PC-3 (cell line): ENCODE measurements at regions not wholly inside any gene's neighbourhood (a gene's known extent, or its start where the extent isn't known, plus 50 kb on each side); places are given as distances from the start of the nearest gene placed in this dataset.

Source experiments
- ATAC-seq: fragments of 200-7000 bp; cut with Tn5 transposase; 2 replicates; pipeline ENCODE4 v1.9.1; 2020; ENCODE audit warnings: mild to moderate bottlenecking, moderate library complexity
- BruUV-seq: library from RNA; stranded (reverse); fragments of 400-500 nt; replicated peaks from 2 replicates; lab custom pipeline; 2021; lab: Mats Ljungman, UMichigan
- CTCF ChIA-PET: fragments of 300-600 bp; sonication (Branson Sonifier 250); formaldehyde crosslinking; loops from one replicate; lab custom pipeline; 2022; ENCODE audit warnings: antibody characterized with exemption; lab: Charles Lee
- POLR2A ChIA-PET: fragments of 300-600 bp; sonication (Branson Sonifier 250); formaldehyde crosslinking; loops from one replicate; lab custom pipeline; 2022; ENCODE audit warnings: antibody characterized with exemption; ENCODE audit not compliant: unreplicated experiment; lab: Charles Lee
- DNase-seq: peaks from one replicate; pipeline ENCODE4 v3.0.0-alpha.2; 2015
- H2AFZ ChIP-seq: fragments of 300-600 bp; sonication (generic); 2 replicates; pipeline ENCODE4 v1.6.0; 2016; ENCODE audit warnings: antibody characterized with exemption, low read length
- H3F3A ChIP-seq: fragments of 300-600 bp; sonication (generic); one replicate; pipeline ENCODE4 v1.6.0; 2017; ENCODE audit warnings: antibody characterized with exemption, low read length, control low read depth, mild to moderate bottlenecking; ENCODE audit not compliant: unreplicated experiment
- H3K27ac ChIP-seq: fragments of 300-600 bp; sonication (generic); 2 replicates; pipeline ENCODE4 v1.5.1; 2016; ENCODE audit warnings: mild to moderate bottlenecking, low read length
- H3K27me3 ChIP-seq: fragments of 300-600 bp; sonication (generic); 2 replicates; pipeline ENCODE4 v1.6.1; 2016; ENCODE audit warnings: low read length, mixed read lengths
- H3K36me3 ChIP-seq: fragments of 300-600 bp; sonication (generic); 2 replicates; pipeline ENCODE4 v1.6.1; 2016; ENCODE audit warnings: low read depth, mixed run types, low read length, mixed read lengths
- H3K4me1 ChIP-seq: fragments of 300-600 bp; sonication (generic); 2 replicates; pipeline ENCODE4 v1.5.1; 2016; ENCODE audit warnings: low read length; ENCODE audit not compliant: insufficient read depth
- H3K4me2 ChIP-seq: fragments of 300-600 bp; sonication (generic); 2 replicates; pipeline ENCODE4 v1.6.0; 2016; ENCODE audit warnings: low read length
- H3K4me3 ChIP-seq: fragments of 300-600 bp; sonication (generic); 2 replicates; pipeline ENCODE4 v1.5.1; 2016; ENCODE audit warnings: mild to moderate bottlenecking, low read length, mixed read lengths
- H3K79me2 ChIP-seq: fragments of 300-600 bp; sonication (generic); 2 replicates; pipeline ENCODE4 v1.6.1; 2017; ENCODE audit warnings: low read length, mixed read lengths
- H3K9ac ChIP-seq: fragments of 300-600 bp; sonication (generic); 2 replicates; pipeline ENCODE4 v1.6.0; 2016; ENCODE audit warnings: mild to moderate bottlenecking, low read length
- H3K9me2 ChIP-seq: fragments of 300-600 bp; sonication (generic); replicated peaks from 2 replicates; pipeline ENCODE4 v1.6.1; 2016; ENCODE audit warnings: mixed run types, low read length, mixed read lengths
- H3K9me3 ChIP-seq: fragments of 300-600 bp; sonication (generic); 2 replicates; pipeline ENCODE4 v1.6.1; 2016; ENCODE audit warnings: low read length, mixed read lengths
- H4K20me1 ChIP-seq: fragments of 300-600 bp; sonication (generic); 2 replicates; pipeline ENCODE4 v1.6.1; 2016; ENCODE audit warnings: low read length, mixed read lengths
- CTCF ChIP-seq: fragments of 300-600 bp; sonication (generic); conservative IDR thresholded peaks from 2 replicates; pipeline ENCODE4 v1.5.1; 2017; ENCODE audit warnings: antibody characterized with exemption, low read depth, mild to moderate bottlenecking, low read length
- EZH2 ChIP-seq: fragments of 300-600 bp; sonication (generic); IDR thresholded peaks from one replicate; pipeline ENCODE4 v1.6.1; 2017; ENCODE audit warnings: antibody characterized with exemption, mild to moderate bottlenecking, low read length; ENCODE audit not compliant: unreplicated experiment
- EZH2phosphoT487 ChIP-seq: fragments of 300-600 bp; sonication (generic); IDR thresholded peaks from 2 replicates; pipeline ENCODE4 v1.6.1; 2018; ENCODE audit warnings: mild to moderate bottlenecking, antibody characterized with exemption, low read length, borderline replicate concordance
- intact Hi-C: fragments of 100-400 bp; cut with micrococcal nuclease; formaldehyde crosslinking; loops from 2 replicates; pipeline ENCODE4 v1.9.0; 2023

- Histone ChIP-seq H3K27ac (no peak overlapping the region), H4K20me1 (no peaks in the 10 kb centered on the region), H3K9me3 (no peaks in the 10 kb centered on the region), H3K4me3 (no peak overlapping the region), H2AFZ (no peak overlapping the region), H3K9ac (no peak overlapping the region), H3K9me2 (no peaks in the 10 kb centered on the region), H3K27me3 (peaks cover 8% of the 10 kb centered on the region; the same call in 1 of the 2 replicates), H3K36me3 (no peaks in the 10 kb centered on the region), H3F3A (no peaks in the 10 kb centered on the region), H3K4me2 (no peak overlapping the region), H3K4me1 (no peaks in the 10 kb centered on the region), H3K79me2 (no peaks in the 10 kb centered on the region)
- BruUV-seq, result no TSS peak
- TF ChIP-seq CTCF, result no peak
- no peak for TF ChIP-seq EZH2phosphoT487
- TF ChIP-seq EZH2, result no peak
- POLR2A ChIA-PET, result no interaction called here
- CTCF ChIA-PET, result no interaction called here
- intact Hi-C loops, result no loop called here
- DNase-seq (no peak), ATAC-seq (no peak)
Observed at GRCh38 chr1:70847013-70847412, 200.6 kb downstream of the PTGER3 start.

- Histone ChIP-seq H3F3A (no peaks in the 10 kb centered on the region), H3K4me1 (no peaks in the 10 kb centered on the region), H3K4me3 (no peak overlapping the region), H3K27me3 (peaks cover 33% of the 10 kb centered on the region; the same call in 1 of the 2 replicates), H3K36me3 (no peaks in the 10 kb centered on the region), H3K27ac (no peak overlapping the region), H3K9me2 (no peaks in the 10 kb centered on the region), H3K9ac (no peak overlapping the region), H3K79me2 (no peaks in the 10 kb centered on the region), H3K4me2 (no peak overlapping the region), H2AFZ (no peak overlapping the region), H3K9me3 (no peaks in the 10 kb centered on the region), H4K20me1 (no peaks in the 10 kb centered on the region)
- CTCF ChIA-PET, result no interaction called here
- no peak for DNase-seq
- BruUV-seq, result no TSS peak
- POLR2A ChIA-PET, result no interaction called here
- ATAC-seq, result no peak
- no peak for TF ChIP-seq EZH2
- TF ChIP-seq EZH2phosphoT487, result no peak
- intact Hi-C loops, result no loop called here
Observed at GRCh38 chr1:70855203-70855602, 192.4 kb downstream of the PTGER3 start.

- intact Hi-C loops, result no loop called here
- H3K27me3 ChIP-seq, result peaks cover 35% of the 10 kb centered on the region; the same call in 1 of the 2 replicates
- no peak overlapping the region for H3K4me3 ChIP-seq
- no peak overlapping the region for H3K9ac ChIP-seq
- no peaks in the 10 kb centered on the region for H3K9me3 ChIP-seq
- no peak overlapping the region for H3K4me2 ChIP-seq
- DNase-seq, result no peak
- CTCF ChIA-PET, result no interaction called here
- H3F3A ChIP-seq, result no peaks in the 10 kb centered on the region
- no TSS peak for BruUV-seq
- no peaks in the 10 kb centered on the region for H3K4me1 ChIP-seq
- POLR2A ChIA-PET, result no interaction called here
- no peak for ATAC-seq
- no peaks in the 10 kb centered on the region for H4K20me1 ChIP-seq
- no peak overlapping the region for H2AFZ ChIP-seq
- H3K27ac ChIP-seq, result no peak overlapping the region
- H3K79me2 ChIP-seq, result no peaks in the 10 kb centered on the region
- H3K36me3 ChIP-seq, result no peaks in the 10 kb centered on the region
- H3K9me2 ChIP-seq, result no peaks in the 10 kb centered on the region
- TF ChIP-seq CTCF, result no peak
- TF ChIP-seq EZH2, result no peak
- TF ChIP-seq EZH2phosphoT487, result no peak
Observed at GRCh38 chr1:70856201-70856600, 191.4 kb downstream of the PTGER3 start.
